GM12874 (cell line): ENCODE measurements at regions not wholly inside any gene's neighbourhood (a gene's known extent, or its start where the extent isn't known, plus 50 kb on each side); places are given as distances from the start of the nearest gene placed in this dataset.

Experiments
- CTCF ChIP-seq: IDR thresholded peaks from 2 replicates; pipeline ENCODE4 v1.5.1; 2011; ENCODE audit warnings: low read depth, mild to moderate bottlenecking, control low read depth, low read length, moderate library complexity; ENCODE audit not compliant: insufficient read depth

GRCh38 chr16:65722429-65722828, 600.6 kb upstream of the CDH11 start:
- TF ChIP-seq CTCF, result no peak

GRCh38 chr16:65717846-65718245, 596.0 kb upstream of the CDH11 start:
- TF ChIP-seq CTCF, result no peak

GRCh38 chr16:65716737-65717700, 595.2 kb upstream of the CDH11 start:
- TF ChIP-seq CTCF, result no peak

GRCh38 chr16:65713181-65713808, 591.4 kb upstream of the CDH11 start:
- no peak for TF ChIP-seq CTCF

GRCh38 chr16:65710107-65710506, 588.2 kb upstream of the CDH11 start:
- no peak for TF ChIP-seq CTCF

GRCh38 chr16:65704866-65705265, 583.0 kb upstream of the CDH11 start:
- TF ChIP-seq CTCF, result no peak

GRCh38 chr16:65702707-65703402, 581.0 kb upstream of the CDH11 start:
- no peak for TF ChIP-seq CTCF
